Neuronal stem cell (in vitro differentiated cells): ENCODE measurements at regions not wholly inside any gene's neighbourhood (a gene's known extent, or its start where the extent isn't known, plus 50 kb on each side); places are given as distances from the start of the nearest gene placed in this dataset.

Experiments used
- DNase-seq: peaks from one replicate; pipeline ENCODE4 v3.0.0-alpha.2; 2013; ENCODE audit warnings: low spot score
- H2AFZ ChIP-seq: one replicate; pipeline ENCODE4 v1.6.1; 2013; ENCODE audit warnings: mild to moderate bottlenecking, low read length, inconsistent platforms
- H2AK5ac ChIP-seq: 2 replicates; pipeline ENCODE4 v1.6.1; 2013; ENCODE audit warnings: low read depth, mild to moderate bottlenecking, inconsistent platforms, low read length, moderate library complexity, mixed read lengths
- H2BK120ac ChIP-seq: 2 replicates; pipeline ENCODE4 v1.6.1; 2013; ENCODE audit warnings: low read depth, mild to moderate bottlenecking, inconsistent platforms, low read length, moderate library complexity, mixed read lengths
- H2BK12ac ChIP-seq: one replicate; pipeline ENCODE4 v1.6.1; 2013; ENCODE audit warnings: low read length, inconsistent platforms
- H2BK15ac ChIP-seq: 2 replicates; pipeline ENCODE4 v1.6.1; 2013; ENCODE audit warnings: mild to moderate bottlenecking, low read length, inconsistent platforms, mixed read lengths
- H2BK5ac ChIP-seq: one replicate; pipeline ENCODE4 v1.6.1; 2013; ENCODE audit warnings: inconsistent platforms, mild to moderate bottlenecking, low read length, moderate library complexity
- H3K14ac ChIP-seq: one replicate; pipeline ENCODE4 v1.6.1; 2013; ENCODE audit warnings: low read length, inconsistent platforms
- H3K18ac ChIP-seq: 2 replicates; pipeline ENCODE4 v1.6.1; 2013; ENCODE audit warnings: low read length, inconsistent platforms
- H3K23ac ChIP-seq: 2 replicates; pipeline ENCODE4 v1.6.1; 2013; ENCODE audit warnings: low read depth, mild to moderate bottlenecking, mixed read lengths, low read length, inconsistent platforms; ENCODE audit not compliant: poor library complexity
- H3K27ac ChIP-seq: replicated peaks from 3 replicates; pipeline ENCODE4 v1.5.1; 2013; ENCODE audit warnings: low read length, inconsistent platforms
- H3K27me3 ChIP-seq, 3 experiments: 2 replicates each; pipeline ENCODE4 v1.6.1; 2013; ENCODE audit warnings: low read length in 3 of 3, mild to moderate bottlenecking in 2 of 3, inconsistent platforms in 1 of 3, low read depth in 1 of 3, mixed read lengths in 1 of 3, moderate library complexity in 1 of 3; ENCODE audit not compliant: control insufficient read depth in 3 of 3, insufficient read depth in 3 of 3
- H3K36me3 ChIP-seq, 2 donors: replicated peaks in 1 of 2; 2 replicates each; pipeline ENCODE4 v1.6.1; 2013; ENCODE audit warnings: low read length in 2 of 2; ENCODE audit not compliant: control insufficient read depth in 2 of 2, insufficient read depth in 2 of 2
- H3K4ac ChIP-seq: 2 replicates; pipeline ENCODE4 v1.6.1; 2013; ENCODE audit warnings: inconsistent platforms, mild to moderate bottlenecking, low read length, moderate library complexity
- H3K4me1 ChIP-seq, 2 donors: 1 replicate in 1 of 2; 2 replicates in 1 of 2; pipeline ENCODE4 v1.6.1; 2013; ENCODE audit warnings: low read length in 2 of 2, low read depth in 1 of 2; ENCODE audit not compliant: control insufficient read depth in 2 of 2, insufficient read depth in 1 of 2
- H3K4me2 ChIP-seq: one replicate; pipeline ENCODE4 v1.6.1; 2013; ENCODE audit warnings: mild to moderate bottlenecking, low read length, inconsistent platforms; ENCODE audit not compliant: insufficient read depth, poor library complexity, severe bottlenecking
- H3K4me3 ChIP-seq, 2 donors: 2 replicates each; pipeline ENCODE4 v1.5.1; 2013; ENCODE audit warnings: low read length in 2 of 2, mild to moderate bottlenecking in 2 of 2, inconsistent platforms in 1 of 2, moderate library complexity in 1 of 2
- H3K79me1 ChIP-seq: one replicate; pipeline ENCODE4 v1.6.1; 2013; ENCODE audit warnings: low read depth, mild to moderate bottlenecking, inconsistent platforms, low read length, moderate library complexity
- H3K9ac ChIP-seq: one replicate; pipeline ENCODE4 v1.6.1; 2013; ENCODE audit warnings: mild to moderate bottlenecking, low read depth, low read length, inconsistent platforms; ENCODE audit not compliant: poor library complexity
- H3K9me3 ChIP-seq, 2 donors: replicated peaks in 1 of 2; 2 replicates each; pipeline versions ENCODE3 to v1.6.1; 2013; ENCODE audit warnings: low read length in 2 of 2, mild to moderate bottlenecking in 2 of 2, inconsistent platforms in 1 of 2, low read depth in 1 of 2, mixed read lengths in 1 of 2, moderate library complexity in 1 of 2; ENCODE audit not compliant: control insufficient read depth in 2 of 2, insufficient read depth in 1 of 2
- H4K8ac ChIP-seq: one replicate; pipeline ENCODE4 v1.6.1; 2013; ENCODE audit warnings: low read depth, mild to moderate bottlenecking, inconsistent platforms, low read length, moderate library complexity
- H4K91ac ChIP-seq: one replicate; pipeline ENCODE4 v1.6.1; 2013; ENCODE audit warnings: low read length, low read depth, mild to moderate bottlenecking, inconsistent platforms; ENCODE audit not compliant: poor library complexity
- WGBS, 2 donors: extraction: QIAGEN DNeasy Blood & Tissue Kit; methylation state at CpG; one replicate each; pipeline ENCODE4 v1.1.7; 2013; ENCODE audit warnings: missing lambda C conversion rate in 2 of 2, mixed read lengths in 1 of 2; ENCODE audit not compliant: insufficient read length in 2 of 2, insufficient replicate concordance in 1 of 2; ENCODE audit errors: extremely low coverage in 2 of 2; 5-methylcytosine and 5-hydroxymethylcytosine counted together

DNA sequence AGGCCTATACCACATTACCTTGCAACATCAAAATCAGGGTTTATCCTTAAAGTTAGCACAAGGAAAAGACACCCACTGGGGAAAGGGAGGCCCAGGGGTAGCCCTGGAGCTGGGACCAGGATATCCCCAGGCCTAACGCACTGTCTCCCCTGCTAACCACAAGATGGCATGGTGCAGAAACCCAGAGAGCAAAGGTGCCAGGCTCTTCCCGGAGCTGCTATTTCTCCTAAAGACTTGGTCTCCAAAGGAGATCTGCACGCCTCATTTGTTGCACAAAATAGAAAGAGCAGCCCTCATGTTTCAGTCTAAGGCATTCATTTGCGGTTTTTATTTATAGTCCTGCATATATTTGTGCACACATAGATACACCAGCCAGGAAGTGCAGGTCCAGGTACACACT is 408.6 kb downstream of the SOX9 start:
- no peak overlapping the region for H3K4me3 ChIP-seq
- no peak overlapping the region for H2BK15ac ChIP-seq
- H3K4me1 ChIP-seq = peaks cover 11 to 14% of the 10 kb centered on the region in 2 donors
- H3K79me1 ChIP-seq = peaks cover 3% of the 10 kb centered on the region
- H4K91ac ChIP-seq = no peak overlapping the region
- H3K27me3 ChIP-seq = no peaks in the 10 kb centered on the region
- no peak overlapping the region for H2BK5ac ChIP-seq
- no peak overlapping the region for H2BK120ac ChIP-seq
- H3K27ac ChIP-seq = no peak overlapping the region
- no peaks in the 10 kb centered on the region for H3K36me3 ChIP-seq
- no peak overlapping the region for H3K9ac ChIP-seq
- no CpG with 5 or more reads among the region's 4 CpGs for WGBS, 2 donors
- peak overlapping the region; percentile 40 for H2AFZ ChIP-seq
- no peak for DNase-seq
- no peak overlapping the region for H3K14ac ChIP-seq
- H3K18ac ChIP-seq = no peak overlapping the region
- H3K9me3 ChIP-seq = peaks cover 0 to 3% of the 10 kb centered on the region in 2 donors
- H3K23ac ChIP-seq = no peak overlapping the region
- peak overlapping the region; percentile 92 for H4K8ac ChIP-seq
- H2BK12ac ChIP-seq = no peak overlapping the region
- H3K4me2 ChIP-seq = no peak overlapping the region
- H3K4ac ChIP-seq = no peak overlapping the region
- H2AK5ac ChIP-seq = no peak overlapping the region

DNA sequence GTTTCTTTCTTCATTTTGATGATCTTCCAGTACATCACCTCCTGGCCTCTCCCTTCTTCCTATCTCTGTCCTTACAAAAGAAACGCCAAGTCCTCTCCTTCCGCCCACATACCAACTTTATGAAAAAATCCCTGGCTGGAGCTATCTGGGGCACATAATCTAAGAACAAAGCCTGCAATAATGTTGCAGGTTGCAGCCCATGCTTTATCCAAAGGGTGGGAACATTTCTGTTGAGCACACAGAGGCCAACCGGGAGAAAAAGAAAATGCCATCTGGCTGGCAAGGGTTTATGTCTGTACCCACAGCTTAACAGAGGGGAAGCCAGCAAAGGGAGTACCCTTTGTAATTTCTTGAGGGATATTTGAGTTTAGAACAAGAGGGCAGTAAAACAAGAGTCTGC is 409.6 kb downstream of the SOX9 start:
- Histone ChIP-seq H3K18ac (no peak overlapping the region), H3K23ac (no peak overlapping the region), H2BK15ac (no peak overlapping the region), H4K8ac (no peak overlapping the region), H2AK5ac (no peak overlapping the region), H4K91ac (no peak overlapping the region), H2BK12ac (no peak overlapping the region), H3K14ac (no peak overlapping the region), H2BK120ac (peak overlapping the region; percentile 2), H3K9me3 (peaks cover 0 to 3% of the 10 kb centered on the region in 2 donors), H3K27me3 (no peaks in the 10 kb centered on the region), H3K9ac (no peak overlapping the region), H3K4me1 (peaks cover 11 to 14% of the 10 kb centered on the region in 2 donors), H3K27ac (no peak overlapping the region), H3K36me3 (no peaks in the 10 kb centered on the region), H3K4me3 (no peak overlapping the region), H3K79me1 (peaks cover 4% of the 10 kb centered on the region), H2BK5ac (no peak overlapping the region), H3K4me2 (no peak overlapping the region), H2AFZ (no peak overlapping the region), H3K4ac (no peak overlapping the region)
- DNase-seq = no peak
- WGBS, 2 donors = no CpG with 5 or more reads among the region's 3 CpGs

DNA sequence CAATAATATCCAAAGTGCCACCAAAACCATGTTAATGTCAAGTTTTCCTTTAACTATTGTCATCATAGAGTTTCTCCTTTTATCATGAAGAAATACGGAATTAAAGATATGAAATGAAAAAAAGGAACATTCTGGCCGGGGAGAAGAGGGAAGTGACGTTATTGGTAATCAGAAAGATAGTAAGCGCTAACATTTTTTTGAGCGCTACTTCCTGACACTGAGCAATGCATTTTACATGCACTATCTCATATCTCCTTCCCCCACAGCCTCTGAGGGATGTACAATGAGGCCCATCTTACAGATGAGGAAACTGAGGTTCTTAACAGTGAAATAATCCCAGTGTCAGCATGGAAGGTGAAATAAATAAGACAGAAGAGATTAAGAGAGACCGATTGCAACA is 410.9 kb downstream of the SOX9 start:
- no peak overlapping the region for H3K23ac ChIP-seq
- H2BK15ac ChIP-seq = no peak overlapping the region
- H3K79me1 ChIP-seq = peaks cover 5% of the 10 kb centered on the region
- no peak overlapping the region for H2AFZ ChIP-seq
- H3K27ac ChIP-seq = no peak overlapping the region
- H2AK5ac ChIP-seq = no peak overlapping the region
- no peak overlapping the region for H3K4ac ChIP-seq
- peaks cover 12 to 14% of the 10 kb centered on the region in 2 donors for H3K4me1 ChIP-seq
- no peak overlapping the region for H4K8ac ChIP-seq
- H3K4me3 ChIP-seq = no peak overlapping the region
- H3K9me3 ChIP-seq = peaks cover 0 to 3% of the 10 kb centered on the region in 2 donors
- no peak for DNase-seq
- H2BK12ac ChIP-seq = no peak overlapping the region
- no peak overlapping the region for H3K4me2 ChIP-seq
- H4K91ac ChIP-seq = no peak overlapping the region
- no peaks in the 10 kb centered on the region for H3K36me3 ChIP-seq
- no peak overlapping the region for H2BK5ac ChIP-seq
- H3K9ac ChIP-seq = no peak overlapping the region
- no peak overlapping the region for H3K14ac ChIP-seq
- no peaks in the 10 kb centered on the region for H3K27me3 ChIP-seq
- no peak overlapping the region for H3K18ac ChIP-seq
- WGBS, 2 donors = 100% methylated on average over 1 of the region's 6 CpGs; no CpG with 5 or more reads in 1 of the 2 donors
- no peak overlapping the region for H2BK120ac ChIP-seq

DNA sequence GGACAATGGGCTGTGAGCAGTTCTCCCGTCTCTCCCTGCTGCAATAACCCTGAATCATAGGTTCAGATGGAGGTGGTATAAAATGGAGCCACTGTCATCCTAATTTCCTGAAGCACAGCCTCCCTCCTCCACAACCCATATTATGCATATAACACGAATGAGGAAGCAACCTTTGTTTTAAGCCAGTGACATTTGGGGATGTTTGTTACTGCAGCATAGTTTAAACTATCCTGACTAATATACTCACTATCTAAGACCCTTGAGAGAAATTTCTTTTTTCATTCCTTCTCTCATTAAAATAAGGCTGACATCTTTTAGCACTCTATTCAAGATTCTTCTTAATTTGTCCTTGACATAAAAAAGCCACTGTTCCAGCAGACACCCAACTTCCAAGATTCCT is 413.4 kb downstream of the SOX9 start:
- Histone ChIP-seq H2BK120ac (no peak overlapping the region), H2AK5ac (peak overlapping the region; percentile 51), H3K4me3 (no peak overlapping the region), H3K23ac (no peak overlapping the region), H2BK12ac (no peak overlapping the region), H3K18ac (no peak overlapping the region), H4K91ac (no peak overlapping the region), H3K4ac (no peak overlapping the region), H2BK15ac (no peak overlapping the region), H3K79me1 (peaks cover 5% of the 10 kb centered on the region), H3K36me3 (no peaks in the 10 kb centered on the region), H3K14ac (no peak overlapping the region), H3K27ac (no peak overlapping the region), H3K9me3 (peaks cover 0 to 3% of the 10 kb centered on the region in 2 donors), H2BK5ac (no peak overlapping the region), H3K27me3 (no peaks in the 10 kb centered on the region), H2AFZ (no peak overlapping the region), H3K9ac (no peak overlapping the region), H3K4me1 (peaks cover 17 to 20% of the 10 kb centered on the region in 2 donors), H3K4me2 (no peak overlapping the region), H4K8ac (no peak overlapping the region)
- no CpG with 5 or more reads among the region's 2 CpGs for WGBS, 2 donors
- no peak for DNase-seq
